GM18873 (cell line): ENCODE measurements at regions not wholly inside any gene's neighbourhood (a gene's known extent, or its start where the extent isn't known, plus 50 kb on each side); places are given as distances from the start of the nearest gene placed in this dataset.

Experiments
- ATAC-seq: cut with Tn5 transposase; IDR thresholded peaks from one replicate; pipeline ENCODE4 v1.9.1; 2021; ENCODE audit warnings: mild to moderate bottlenecking, moderate library complexity, moderate number of reproducible peaks; ENCODE audit not compliant: unreplicated experiment, low FRiP score

- ATAC-seq = no peak
These were observed 296.7 kb upstream of the KLF6 start for GRCh38 chr10:4081685-4082111.

- no peak for ATAC-seq
These were observed 295.3 kb upstream of the KLF6 start for GRCh38 chr10:4080225-4080805.

- ATAC-seq = no peak
These were observed 294.8 kb upstream of the KLF6 start for GRCh38 chr10:4079803-4080202.

GRCh38 chr10:4077804-4078203 is 292.8 kb upstream of the KLF6 start:
- no peak for ATAC-seq

- ATAC-seq = no peak
These were observed 292.0 kb upstream of the KLF6 start for GRCh38 chr10:4076983-4077382.

- ATAC-seq = no peak
These were observed 290.4 kb upstream of the KLF6 start for GRCh38 chr10:4075443-4075842.

- ATAC-seq = no peak
These were observed 289.8 kb upstream of the KLF6 start for GRCh38 chr10:4074545-4075407.

GRCh38 chr10:4073912-4074311 is 288.9 kb upstream of the KLF6 start:
- no peak for ATAC-seq

- ATAC-seq = no peak
These were observed 286.1 kb upstream of the KLF6 start for GRCh38 chr10:4070921-4071660.

GRCh38 chr10:4070184-4070583 is 285.2 kb upstream of the KLF6 start:
- no peak for ATAC-seq

GRCh38 chr10:4069491-4069890 is 284.5 kb upstream of the KLF6 start:
- no peak for ATAC-seq

GRCh38 chr10:4068629-4069028 is 283.6 kb upstream of the KLF6 start:
- ATAC-seq = no peak

GRCh38 chr10:4067931-4068561 is 283.0 kb upstream of the KLF6 start:
- ATAC-seq = no peak

- no peak for ATAC-seq
These were observed 282.5 kb upstream of the KLF6 start for GRCh38 chr10:4067531-4067930.

GRCh38 chr10:4066581-4067390 is 281.8 kb upstream of the KLF6 start:
- ATAC-seq = no peak

- no peak for ATAC-seq
These were observed 279.5 kb upstream of the KLF6 start for GRCh38 chr10:4064489-4064888.

- ATAC-seq = no peak
These were observed 278.7 kb upstream of the KLF6 start for GRCh38 chr10:4063717-4064116.

GRCh38 chr10:4062751-4063150 is 277.7 kb upstream of the KLF6 start:
- no peak for ATAC-seq

- ATAC-seq = no peak
These were observed 277.1 kb upstream of the KLF6 start for GRCh38 chr10:4062072-4062471.

- no peak for ATAC-seq
These were observed 276.5 kb upstream of the KLF6 start for GRCh38 chr10:4061441-4061951.
